Right lobe of liver (tissue), 4 donors: ENCODE measurements at regions not wholly inside any gene's neighbourhood (a gene's known extent, or its start where the extent isn't known, plus 50 kb on each side); places are given as distances from the start of the nearest gene placed in this dataset.

ENCODE experiments used
- POLR2A ChIP-seq: fragments of 450-650 bp; IDR thresholded peaks from one replicate; pipeline ENCODE4 v1.6.1; 2017; ENCODE audit warnings: antibody characterized with exemption, mild to moderate bottlenecking
- TF ChIP-seq, protein P1 (sequence below), 4 donors: fragments of 200-600 bp in 3 of 4; fragments of 450-650 bp in 1 of 4; IDR thresholded peaks; one replicate each; pipeline versions ENCODE4 v1.5.1 to v1.8.0; 2016 to 2022; ENCODE audit warnings: antibody characterized with exemption in 4 of 4, mild to moderate bottlenecking in 2 of 4
- donor health status: DM: no; HTN: no; CAD: no.
- donor health status: DM: no; HTN: no; CAD: no.
- donor health status: DM: no; HTN: yes; CAD: no.

DNA sequence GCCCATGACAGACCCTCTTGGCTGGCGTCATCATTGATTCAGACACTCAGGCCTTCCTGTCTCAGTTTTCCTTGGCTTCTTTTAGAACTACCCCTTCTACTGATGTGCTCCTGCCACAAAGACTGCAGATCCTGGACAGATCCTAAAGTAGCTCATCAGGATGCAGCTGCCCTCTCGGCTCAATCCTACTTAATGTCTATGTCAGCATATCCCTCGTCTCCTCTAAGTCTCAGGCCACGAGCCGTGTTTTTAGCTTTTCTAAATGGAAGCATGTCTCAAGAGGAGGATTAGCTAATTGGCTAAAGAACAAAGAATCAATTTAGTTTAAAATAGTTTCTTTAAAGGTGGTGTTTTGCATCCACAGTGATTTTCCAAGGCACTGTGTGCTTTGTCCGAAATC lies 447.7 kb downstream of the STIM2 start:
- TF ChIP-seq, protein P1, sequence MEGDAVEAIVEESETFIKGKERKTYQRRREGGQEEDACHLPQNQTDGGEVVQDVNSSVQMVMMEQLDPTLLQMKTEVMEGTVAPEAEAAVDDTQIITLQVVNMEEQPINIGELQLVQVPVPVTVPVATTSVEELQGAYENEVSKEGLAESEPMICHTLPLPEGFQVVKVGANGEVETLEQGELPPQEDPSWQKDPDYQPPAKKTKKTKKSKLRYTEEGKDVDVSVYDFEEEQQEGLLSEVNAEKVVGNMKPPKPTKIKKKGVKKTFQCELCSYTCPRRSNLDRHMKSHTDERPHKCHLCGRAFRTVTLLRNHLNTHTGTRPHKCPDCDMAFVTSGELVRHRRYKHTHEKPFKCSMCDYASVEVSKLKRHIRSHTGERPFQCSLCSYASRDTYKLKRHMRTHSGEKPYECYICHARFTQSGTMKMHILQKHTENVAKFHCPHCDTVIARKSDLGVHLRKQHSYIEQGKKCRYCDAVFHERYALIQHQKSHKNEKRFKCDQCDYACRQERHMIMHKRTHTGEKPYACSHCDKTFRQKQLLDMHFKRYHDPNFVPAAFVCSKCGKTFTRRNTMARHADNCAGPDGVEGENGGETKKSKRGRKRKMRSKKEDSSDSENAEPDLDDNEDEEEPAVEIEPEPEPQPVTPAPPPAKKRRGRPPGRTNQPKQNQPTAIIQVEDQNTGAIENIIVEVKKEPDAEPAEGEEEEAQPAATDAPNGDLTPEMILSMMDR (IDR thresholded peaks at IDR 0.05) = no peak
- TF ChIP-seq POLR2A = no peak
